Activated CD8-positive, alpha-beta memory T cell treated with anti-CD3 and anti-CD28 coated beads for 1 hour (primary cell): ENCODE measurements at regions not wholly inside any gene's neighbourhood (a gene's known extent, or its start where the extent isn't known, plus 50 kb on each side); places are given as distances from the start of the nearest gene placed in this dataset.

Experiments used
- DNase-seq, 2 donors: peaks; one replicate each; pipeline ENCODE4 v3.0.0-alpha.2; 2020; ENCODE audit warnings: low read depth in 1 of 2; ENCODE audit errors: extremely low read depth in 1 of 2

- no peak for DNase-seq
These were observed 223.6 kb downstream of the RAB28 start for GRCh38 chr4:13260513-13260912.

- no peak for DNase-seq
These were observed 233.9 kb downstream of the RAB28 start for GRCh38 chr4:13250263-13250662.

GRCh38 chr4:13248621-13249298, 235.4 kb downstream of the RAB28 start:
- DNase-seq, result no peak

GRCh38 chr4:13246107-13246506, 238.0 kb downstream of the RAB28 start:
- DNase-seq, result no peak

GRCh38 chr4:13244444-13244843, 239.7 kb downstream of the RAB28 start:
- DNase-seq, result no peak

GRCh38 chr4:13243152-13243551, 241.0 kb downstream of the RAB28 start:
- DNase-seq, result no peak

GRCh38 chr4:13240066-13240465, 244.1 kb downstream of the RAB28 start:
- DNase-seq, result no peak

GRCh38 chr4:13238936-13239335, 245.2 kb downstream of the RAB28 start:
- DNase-seq, result no peak

- no peak for DNase-seq
These were observed 247.7 kb downstream of the RAB28 start for GRCh38 chr4:13236485-13236884.

GRCh38 chr4:13233755-13234154, 250.4 kb downstream of the RAB28 start:
- no peak for DNase-seq

- DNase-seq, result no peak
These were observed 264.2 kb downstream of the RAB28 start for GRCh38 chr4:13219971-13220370.

GRCh38 chr4:13218326-13218958, 265.7 kb downstream of the RAB28 start:
- no peak for DNase-seq

- no peak for DNase-seq
These were observed 268.6 kb downstream of the RAB28 start for GRCh38 chr4:13215560-13215959.

GRCh38 chr4:13212936-13213335, 271.2 kb downstream of the RAB28 start:
- DNase-seq, result no peak

GRCh38 chr4:13209600-13209999, 274.5 kb downstream of the RAB28 start:
- no peak for DNase-seq

GRCh38 chr4:13208558-13209193, 275.5 kb downstream of the RAB28 start:
- DNase-seq, result no peak

- no peak for DNase-seq
These were observed 276.9 kb downstream of the RAB28 start for GRCh38 chr4:13207226-13207625.

GRCh38 chr4:13203101-13203500, 281.0 kb downstream of the RAB28 start:
- no peak for DNase-seq

- DNase-seq, result no peak
These were observed 281.4 kb downstream of the RAB28 start for GRCh38 chr4:13202701-13203100.

- DNase-seq, result no peak
These were observed 282.9 kb downstream of the RAB28 start for GRCh38 chr4:13201241-13201640.

GRCh38 chr4:13196721-13197120, 287.4 kb downstream of the RAB28 start:
- DNase-seq, result no peak

GRCh38 chr4:13193662-13194061, 290.5 kb downstream of the RAB28 start:
- no peak for DNase-seq
